HG03571 (cell line): ENCODE measurements at regions not wholly inside any gene's neighbourhood (a gene's known extent, or its start where the extent isn't known, plus 50 kb on each side); places are given as distances from the start of the nearest gene placed in this dataset.
A peak's percentile ranks its signal among the peaks of the same experiment; 100 is the strongest.

Source experiments
- ATAC-seq: cut with Tn5 transposase; IDR thresholded peaks from one replicate; pipeline ENCODE4 v1.9.1; 2021; ENCODE audit not compliant: unreplicated experiment

DNA sequence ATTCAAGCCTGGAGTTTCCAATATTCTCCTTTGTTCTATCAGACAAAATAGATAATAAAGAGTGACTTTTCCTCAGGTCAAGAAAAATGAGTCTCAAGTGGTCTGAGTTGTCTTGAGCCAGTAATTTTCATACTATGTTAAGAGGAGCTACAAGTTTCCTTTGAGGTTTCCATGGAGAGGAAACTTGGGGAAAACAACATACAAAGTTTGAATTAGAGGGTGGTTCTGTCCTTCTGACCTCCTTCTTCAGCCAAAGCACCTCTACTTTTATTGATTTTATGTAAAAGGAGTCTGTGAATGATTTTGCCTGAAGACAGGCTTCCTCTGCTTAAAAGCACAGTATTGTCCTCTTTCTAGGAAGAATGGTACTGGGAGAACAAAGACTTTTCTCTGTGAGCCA, 497.2 kb upstream of the PKN2 start:
- ATAC-seq, result no peak

DNA sequence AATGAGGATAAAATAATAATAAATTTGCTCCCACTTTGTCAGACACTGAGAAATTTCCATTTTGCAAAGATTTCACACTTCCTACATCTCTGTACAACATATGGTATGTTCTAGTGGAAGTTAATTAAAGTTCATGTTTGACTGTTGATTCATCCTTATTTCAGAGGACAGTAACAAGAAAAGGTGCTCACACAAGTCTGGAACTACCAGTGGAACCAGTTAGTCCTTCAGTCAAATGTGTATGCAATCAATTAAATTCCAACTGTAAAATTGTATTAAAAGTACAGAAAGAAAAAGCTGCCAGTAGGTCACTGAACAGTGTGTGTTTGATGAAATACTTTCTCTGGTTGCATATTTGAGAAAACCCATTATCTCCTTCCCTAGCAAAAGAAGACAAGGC, 496.0 kb upstream of the PKN2 start:
- ATAC-seq, result no peak

DNA sequence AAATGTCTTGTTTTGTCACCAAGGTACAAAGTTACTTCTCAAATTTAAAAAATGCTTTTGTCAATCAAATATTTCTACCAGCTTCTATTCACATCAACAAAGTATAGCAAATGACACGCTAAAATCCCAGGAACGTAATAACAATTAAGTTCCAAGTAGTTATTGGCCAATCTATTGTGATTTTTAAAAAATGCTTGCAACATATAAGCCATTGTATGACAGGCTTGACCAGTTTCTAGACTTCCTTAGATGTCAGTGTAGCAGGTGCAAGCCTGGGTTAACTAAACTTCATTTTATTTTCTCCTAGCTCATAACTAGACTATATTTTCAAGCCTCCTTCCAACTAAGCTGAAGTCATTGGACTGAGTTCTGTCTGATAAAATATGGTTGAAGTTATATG, 494.5 kb upstream of the PKN2 start:
- ATAC-seq, result no peak

GRCh38 chr1:88191917-88192316, 492.2 kb upstream of the PKN2 start:
- peak; percentile 90 for ATAC-seq

DNA sequence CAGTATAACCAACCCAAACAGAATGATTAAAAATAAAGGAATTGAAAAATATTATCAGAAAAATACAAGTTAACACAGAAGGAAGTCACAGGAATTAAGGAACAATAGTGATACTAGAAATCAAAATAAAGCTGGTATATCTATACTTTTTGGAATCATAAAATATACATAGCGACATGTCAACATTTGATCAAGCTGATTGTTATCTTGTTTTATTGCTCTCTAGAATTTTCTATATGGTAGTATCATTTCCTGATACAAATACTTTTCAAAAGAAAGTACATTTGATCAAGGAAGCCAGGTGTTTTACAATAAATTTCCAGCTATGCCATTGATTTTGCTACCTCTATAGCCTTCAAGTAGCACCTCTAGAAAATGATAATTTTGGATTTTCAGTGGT, 489.5 kb upstream of the PKN2 start:
- no peak for ATAC-seq

- no peak for ATAC-seq
Measured at GRCh38 chr1:88200545-88200944, 483.5 kb upstream of the PKN2 start.

GRCh38 chr1:88204111-88204510, 480.0 kb upstream of the PKN2 start:
- no peak for ATAC-seq

DNA sequence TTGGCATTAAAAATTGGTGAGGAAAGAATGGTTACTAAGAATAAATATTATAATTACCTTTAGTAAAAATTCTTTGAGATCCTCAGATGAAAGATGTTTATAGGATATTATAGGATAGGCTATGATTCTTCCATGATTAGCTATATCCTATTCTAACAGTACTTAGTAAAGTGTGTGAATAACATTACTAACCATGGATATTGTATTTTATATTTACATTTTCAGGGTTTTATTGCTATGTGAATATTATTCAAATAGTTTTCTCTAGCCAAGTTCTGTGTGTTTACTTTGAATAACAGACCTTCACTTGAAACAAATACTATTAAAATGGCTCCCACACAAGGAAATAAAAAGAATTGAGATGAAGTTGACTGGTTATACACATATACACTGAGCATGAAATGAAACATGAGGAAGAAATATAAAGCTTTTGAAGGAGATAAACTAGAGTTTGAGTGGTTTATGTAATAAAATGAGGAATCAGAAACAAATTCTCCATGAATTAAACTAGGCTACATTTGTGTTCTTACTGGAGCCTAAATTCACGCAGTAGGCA, 479.4 kb upstream of the PKN2 start:
- ATAC-seq, result no peak

- no peak for ATAC-seq
Measured at GRCh38 chr1:88208389-88208788, 475.7 kb upstream of the PKN2 start.

DNA sequence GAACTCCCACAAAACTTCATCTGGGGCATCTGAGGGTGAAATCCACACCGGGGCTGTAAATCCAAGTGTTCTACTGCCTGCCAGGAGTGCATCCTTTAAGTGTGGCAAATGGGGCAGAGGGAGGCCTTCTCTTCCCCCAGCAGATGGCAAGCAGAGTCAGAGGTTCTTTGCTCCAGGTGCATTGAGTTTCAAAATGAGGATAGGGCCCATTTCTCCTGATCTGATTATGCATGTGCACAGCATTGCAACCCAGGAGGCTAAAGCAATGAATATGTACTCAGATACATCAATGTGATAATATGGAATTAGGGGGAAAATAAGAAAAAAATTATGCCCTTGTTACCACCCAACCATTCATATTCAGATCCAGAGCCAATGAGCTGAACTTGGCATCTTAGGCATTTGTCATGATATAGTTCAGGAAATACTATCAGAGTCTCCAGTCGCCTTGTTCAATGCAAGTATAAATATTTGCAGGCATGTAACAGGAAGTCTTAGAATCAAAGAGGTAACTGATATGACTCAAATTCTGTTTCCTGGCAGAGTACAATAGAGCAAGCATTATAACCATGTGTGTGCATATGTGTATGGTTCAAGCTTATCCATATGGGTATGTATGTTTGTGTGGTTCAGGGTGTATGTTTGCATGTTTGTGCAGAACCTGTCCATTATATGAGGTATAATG, 473.8 kb upstream of the PKN2 start:
- no peak for ATAC-seq

GRCh38 chr1:88216441-88216840, 467.6 kb upstream of the PKN2 start:
- ATAC-seq, result no peak

- no peak for ATAC-seq
Measured at GRCh38 chr1:88217386-88217785, 466.7 kb upstream of the PKN2 start.

DNA sequence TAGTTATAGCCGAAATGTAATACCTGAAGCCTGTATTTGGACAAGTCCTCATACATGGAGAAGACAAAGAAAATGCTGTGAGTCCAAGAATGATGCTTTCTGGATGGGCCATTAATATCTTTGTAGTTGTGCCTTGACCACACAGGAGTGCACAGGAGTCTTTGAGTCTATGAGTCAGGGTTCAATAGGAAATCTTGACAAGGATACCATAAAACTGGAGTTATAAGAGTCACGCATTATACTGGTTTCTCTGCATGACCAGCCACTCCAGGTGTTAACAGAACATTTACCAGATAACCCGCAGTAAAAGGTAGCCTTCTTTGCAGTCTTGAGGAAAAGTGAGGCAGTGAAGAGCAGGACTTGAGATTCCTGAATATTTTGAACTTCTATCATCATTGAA, 464.6 kb upstream of the PKN2 start:
- no peak for ATAC-seq

GRCh38 chr1:88221411-88221810, 462.7 kb upstream of the PKN2 start:
- no peak for ATAC-seq

DNA sequence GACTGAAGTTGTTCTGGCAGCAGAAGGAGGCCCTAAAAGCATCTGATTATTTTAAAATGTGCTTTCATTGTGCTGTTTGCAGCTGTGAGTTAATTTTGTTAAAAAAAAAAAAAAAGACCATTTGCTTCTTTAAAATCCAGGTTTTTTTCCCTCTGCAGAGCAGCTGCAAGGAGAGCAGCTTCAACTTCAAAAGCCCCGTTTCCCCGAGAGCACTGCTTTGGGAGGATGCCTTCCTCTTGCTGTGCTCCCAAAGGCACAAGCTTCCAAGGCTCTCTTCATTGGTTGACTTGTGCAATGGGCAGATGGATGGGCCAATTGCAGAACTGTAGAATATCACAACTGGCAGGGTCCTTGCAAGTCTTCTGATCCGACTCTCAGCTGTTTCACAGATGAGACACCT, 459.2 kb upstream of the PKN2 start:
- no peak for ATAC-seq

DNA sequence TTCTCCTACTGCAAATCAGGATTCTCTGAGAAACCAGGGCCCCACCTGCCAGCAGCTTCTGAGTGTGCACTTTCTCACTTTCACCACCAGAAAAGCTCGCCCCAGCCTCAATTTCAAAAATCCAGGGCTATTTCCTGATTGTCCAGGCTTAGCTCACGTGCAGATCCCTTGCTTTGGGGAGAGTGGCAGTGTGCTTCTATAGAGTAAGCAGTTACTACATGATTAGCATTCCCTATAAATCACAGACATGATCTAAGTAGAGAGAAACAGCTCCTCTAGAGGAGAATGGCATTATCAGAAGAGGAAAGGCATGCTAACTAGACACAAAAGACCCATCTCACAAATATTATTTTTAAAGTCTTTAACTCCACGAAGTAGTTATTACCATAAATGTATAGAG, 456.0 kb upstream of the PKN2 start:
- no peak for ATAC-seq

DNA sequence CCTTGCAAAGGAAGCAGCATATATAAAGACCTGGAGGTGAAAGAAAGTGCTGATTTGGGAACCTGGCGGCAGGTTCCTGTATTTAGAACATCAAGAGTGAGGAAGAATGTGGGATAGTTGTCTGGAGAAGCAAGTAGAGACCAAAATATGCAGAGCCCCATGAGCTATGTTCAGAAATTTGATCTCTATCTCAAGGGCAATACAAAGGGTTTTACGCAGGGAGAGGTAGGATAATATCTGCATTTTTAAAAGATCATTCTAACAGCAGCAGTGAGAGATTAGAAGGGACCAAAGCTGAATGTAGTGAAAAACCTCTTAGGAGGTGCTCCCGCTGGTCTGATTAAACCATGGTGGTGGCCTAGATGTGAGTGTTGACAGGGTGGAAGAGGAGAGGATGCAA, 453.9 kb upstream of the PKN2 start:
- ATAC-seq, result no peak

DNA sequence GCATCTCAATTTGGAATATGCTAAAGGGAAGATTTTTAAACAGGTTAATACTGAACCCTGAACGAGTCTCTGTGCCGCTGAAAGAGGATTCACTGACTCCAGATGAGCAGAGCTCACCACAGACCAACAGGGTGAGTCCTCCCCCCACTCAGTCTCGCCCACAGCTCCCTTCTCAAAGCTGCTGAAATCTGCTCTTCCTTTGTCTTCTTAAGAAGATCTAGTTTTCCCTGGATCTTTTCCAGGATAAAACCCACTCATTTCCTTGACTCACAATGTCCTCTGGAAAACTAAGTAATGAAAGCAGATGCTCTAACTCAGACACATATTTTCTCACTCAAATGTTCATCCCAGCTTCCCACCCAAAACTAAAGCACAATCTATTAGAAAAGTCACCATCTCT, 447.0 kb upstream of the PKN2 start:
- no peak for ATAC-seq

DNA sequence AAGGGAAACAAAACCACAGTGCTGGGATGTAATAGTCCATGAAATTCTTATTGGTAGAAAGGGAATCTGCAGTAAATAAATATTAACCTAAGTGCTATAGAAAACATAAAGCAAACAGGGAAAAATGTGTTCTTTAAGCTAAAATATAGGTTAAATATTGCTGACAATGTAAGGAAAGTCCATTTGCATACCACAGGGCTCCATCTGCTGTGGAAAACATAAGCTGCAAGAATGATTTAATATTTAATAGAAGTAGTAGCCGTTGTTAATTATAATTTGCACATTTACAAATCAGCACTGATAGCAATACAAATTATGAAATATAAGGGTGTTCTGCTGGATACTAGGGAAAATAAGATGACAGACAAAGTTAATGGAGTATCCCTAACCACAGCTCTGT, 444.9 kb upstream of the PKN2 start:
- no peak for ATAC-seq

DNA sequence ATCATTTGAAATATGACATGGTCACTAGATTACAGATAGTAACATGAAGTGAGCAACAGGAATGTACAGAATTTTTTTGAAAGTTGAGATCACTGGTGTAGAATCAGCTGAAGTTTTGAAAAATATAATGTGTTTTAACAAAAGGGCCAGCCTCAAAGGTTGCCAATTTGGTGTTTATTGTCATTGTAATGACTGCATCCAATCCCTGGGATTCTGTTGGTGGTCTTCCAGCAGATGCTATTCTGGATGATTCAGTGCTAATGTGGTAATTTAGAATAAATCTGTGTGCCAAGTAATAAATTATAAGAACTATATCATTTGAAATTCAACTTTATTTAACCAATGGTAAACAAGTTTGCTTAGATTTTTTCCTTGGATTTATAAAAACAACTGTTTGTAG, 436.4 kb upstream of the PKN2 start:
- ATAC-seq, result no peak

GRCh38 chr1:88250915-88251314, 433.2 kb upstream of the PKN2 start:
- no peak for ATAC-seq

- ATAC-seq, result no peak
Measured at GRCh38 chr1:88252745-88253144, 431.3 kb upstream of the PKN2 start.

GRCh38 chr1:88265606-88266005, 418.5 kb upstream of the PKN2 start:
- ATAC-seq, result no peak
